DOHH2 (cell line): ENCODE measurements at regions not wholly inside any gene's neighbourhood (a gene's known extent, or its start where the extent isn't known, plus 50 kb on each side); places are given as distances from the start of the nearest gene placed in this dataset.

Experiments
- EZH2phosphoT487 ChIP-seq: fragments of 200-600 bp; sonication (generic); IDR thresholded peaks from 2 replicates; pipeline ENCODE4 v1.6.1; 2017; ENCODE audit warnings: borderline replicate concordance, mild to moderate bottlenecking, antibody characterized with exemption, low read length, moderate library complexity, mixed read lengths
- TF ChIP-seq, protein P1 (sequence below): fragments of 200-600 bp; sonication (generic); IDR thresholded peaks from one replicate; pipeline ENCODE4 v1.5.1; 2014; ENCODE audit warnings: antibody characterized with exemption, mild to moderate bottlenecking, low read depth, low read length; ENCODE audit not compliant: poor library complexity, severe bottlenecking

DNA sequence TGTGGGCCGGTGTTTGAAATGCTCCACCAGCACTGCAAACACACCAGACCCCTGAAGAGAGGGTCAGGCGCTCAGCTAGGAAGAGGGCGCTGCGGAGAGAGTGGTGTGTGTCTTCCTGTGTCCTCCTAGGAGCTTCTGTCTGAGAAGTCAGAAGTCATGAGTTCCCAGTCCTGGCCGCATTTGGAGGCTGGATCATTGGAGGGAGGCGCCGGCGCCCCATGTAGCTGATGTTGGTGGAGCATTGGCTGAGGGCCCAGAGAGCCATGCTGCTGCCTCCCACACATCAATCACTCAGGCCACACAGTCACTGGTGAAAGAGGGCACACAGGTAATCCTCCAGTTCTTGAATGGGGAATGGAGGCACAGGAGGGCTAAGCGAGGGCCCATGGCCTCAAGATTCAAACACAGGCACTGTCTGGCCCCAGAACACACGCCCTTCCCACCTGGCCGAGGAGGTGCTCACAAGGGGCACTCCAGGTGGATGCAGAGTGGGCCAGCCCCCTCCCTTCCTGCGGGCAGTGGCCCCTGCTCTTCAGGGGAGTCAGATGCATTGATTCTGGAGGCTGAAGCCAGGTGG is 66.3 kb downstream of the RRM2 start:
- TF ChIP-seq, protein P1, sequence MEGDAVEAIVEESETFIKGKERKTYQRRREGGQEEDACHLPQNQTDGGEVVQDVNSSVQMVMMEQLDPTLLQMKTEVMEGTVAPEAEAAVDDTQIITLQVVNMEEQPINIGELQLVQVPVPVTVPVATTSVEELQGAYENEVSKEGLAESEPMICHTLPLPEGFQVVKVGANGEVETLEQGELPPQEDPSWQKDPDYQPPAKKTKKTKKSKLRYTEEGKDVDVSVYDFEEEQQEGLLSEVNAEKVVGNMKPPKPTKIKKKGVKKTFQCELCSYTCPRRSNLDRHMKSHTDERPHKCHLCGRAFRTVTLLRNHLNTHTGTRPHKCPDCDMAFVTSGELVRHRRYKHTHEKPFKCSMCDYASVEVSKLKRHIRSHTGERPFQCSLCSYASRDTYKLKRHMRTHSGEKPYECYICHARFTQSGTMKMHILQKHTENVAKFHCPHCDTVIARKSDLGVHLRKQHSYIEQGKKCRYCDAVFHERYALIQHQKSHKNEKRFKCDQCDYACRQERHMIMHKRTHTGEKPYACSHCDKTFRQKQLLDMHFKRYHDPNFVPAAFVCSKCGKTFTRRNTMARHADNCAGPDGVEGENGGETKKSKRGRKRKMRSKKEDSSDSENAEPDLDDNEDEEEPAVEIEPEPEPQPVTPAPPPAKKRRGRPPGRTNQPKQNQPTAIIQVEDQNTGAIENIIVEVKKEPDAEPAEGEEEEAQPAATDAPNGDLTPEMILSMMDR, result peak; percentile 2
- no peak for TF ChIP-seq EZH2phosphoT487
